HFFc6 (cell line): ENCODE measurements at regions not wholly inside any gene's neighbourhood (a gene's known extent, or its start where the extent isn't known, plus 50 kb on each side); places are given as distances from the start of the nearest gene placed in this dataset.
A peak's percentile ranks its signal among the peaks of the same experiment; 100 is the strongest.

Experiments
- DNase-seq: peaks from one replicate; pipeline ENCODE4 v3.0.0-alpha.2; 2018
- H3K27ac Mint-ChIP-seq: 2 replicates; pipeline ENCODE4 v1.8.0; 2020; ENCODE audit warnings: mild to moderate bottlenecking, mixed read lengths
- H3K27me3 Mint-ChIP-seq: 2 replicates; pipeline ENCODE4 v1.8.0; 2021; ENCODE audit warnings: mild to moderate bottlenecking, moderate library complexity, mixed read lengths; ENCODE audit not compliant: insufficient read depth
- H3K36me3 Mint-ChIP-seq: 2 replicates; pipeline ENCODE4 v1.8.0; 2021; ENCODE audit warnings: low read depth, mixed read lengths
- H3K4me1 Mint-ChIP-seq: 2 replicates; pipeline ENCODE4 v1.8.0; 2020; ENCODE audit warnings: low read depth, mixed read lengths
- H3K4me3 Mint-ChIP-seq: 2 replicates; pipeline ENCODE4 v1.8.0; 2020; ENCODE audit warnings: mild to moderate bottlenecking, moderate library complexity, mixed read lengths
- H3K9me3 Mint-ChIP-seq: 2 replicates; pipeline ENCODE4 v1.8.0; 2020; ENCODE audit warnings: mild to moderate bottlenecking, mixed read lengths
- CTCF ChIP-seq: fragments of 200-600 bp; sonication (generic); IDR thresholded peaks from 2 replicates; pipeline ENCODE4 v1.5.0; 2021; ENCODE audit warnings: antibody characterized with exemption, mild to moderate bottlenecking

- peak overlapping the region; percentile 9; the same call in 1 of the 2 replicates for H3K27ac Mint-ChIP-seq
Observed at GRCh38 chr14:100438271-100438670, 115.1 kb downstream of the SLC25A47 start.

GRCh38 chr14:100438678-100439592 lies 115.8 kb downstream of the SLC25A47 start:
- H3K27ac Mint-ChIP-seq: peak overlapping the region; percentile 71
- H3K9me3 Mint-ChIP-seq: no peaks in the 10 kb centered on the region
- TF ChIP-seq CTCF: no peak
- peak overlapping the region; percentile 22 for H3K4me3 Mint-ChIP-seq
- peak; percentile 84 for DNase-seq
- peaks cover 5% of the 10 kb centered on the region for H3K27me3 Mint-ChIP-seq
- peaks cover 72% of the 10 kb centered on the region for H3K4me1 Mint-ChIP-seq
- no peaks in the 10 kb centered on the region for H3K36me3 Mint-ChIP-seq

More at GRCh38 chr14:100438271-100438670, 115.1 kb downstream of the SLC25A47 start:
- Mint-ChIP-seq H3K27me3 (peaks cover 4% of the 10 kb centered on the region), H3K4me3 (no peak overlapping the region), H3K9me3 (no peaks in the 10 kb centered on the region), H3K4me1 (peaks cover 72% of the 10 kb centered on the region), H3K36me3 (no peaks in the 10 kb centered on the region)
- no peak for TF ChIP-seq CTCF
- no peak for DNase-seq

- no peaks in the 10 kb centered on the region for H3K9me3 Mint-ChIP-seq
- no peak for TF ChIP-seq CTCF
- H3K36me3 Mint-ChIP-seq: no peaks in the 10 kb centered on the region
- H3K27ac Mint-ChIP-seq: peak overlapping the region; percentile 71
- H3K4me3 Mint-ChIP-seq: peak overlapping the region; percentile 22
- no peak for DNase-seq
- peaks cover 5% of the 10 kb centered on the region for H3K27me3 Mint-ChIP-seq
- peaks cover 78% of the 10 kb centered on the region for H3K4me1 Mint-ChIP-seq
Observed at GRCh38 chr14:100439781-100440180, 116.6 kb downstream of the SLC25A47 start.

- Mint-ChIP-seq H3K4me1 (peaks cover 78% of the 10 kb centered on the region), H3K27me3 (peaks cover 5% of the 10 kb centered on the region), H3K4me3 (peak overlapping the region; percentile 22), H3K36me3 (no peaks in the 10 kb centered on the region), H3K9me3 (no peaks in the 10 kb centered on the region), H3K27ac (peak overlapping the region; percentile 71)
- DNase-seq: no peak
- TF ChIP-seq CTCF: peak; percentile 66
Observed at GRCh38 chr14:100440207-100440631, 117.1 kb downstream of the SLC25A47 start.

- DNase-seq: no peak
- Mint-ChIP-seq H3K27ac (peak overlapping the region; percentile 71; the same call in 1 of the 2 replicates), H3K9me3 (no peaks in the 10 kb centered on the region), H3K36me3 (no peaks in the 10 kb centered on the region), H3K27me3 (peaks cover 5% of the 10 kb centered on the region), H3K4me3 (no peak overlapping the region), H3K4me1 (peaks cover 80% of the 10 kb centered on the region)
- TF ChIP-seq CTCF: no peak
Observed at GRCh38 chr14:100440758-100441203, 117.6 kb downstream of the SLC25A47 start.
